NCI-H146 (cell line): ENCODE measurements at regions not wholly inside any gene's neighbourhood (a gene's known extent, or its start where the extent isn't known, plus 50 kb on each side); places are given as distances from the start of the nearest gene placed in this dataset.
A peak's percentile ranks its signal among the peaks of the same experiment; 100 is the strongest.

ENCODE experiments used
- DNase-seq: peaks from one replicate; lab custom pipeline; 2025; lab: John Stamatoyannopoulos, UW

GRCh38 chr10:78875932-78876331 lies 192.8 kb upstream of the ZMIZ1 start:
- no peak for DNase-seq

- DNase-seq: no peak
Measured at GRCh38 chr10:78876449-78876848, 192.3 kb upstream of the ZMIZ1 start.

- no peak for DNase-seq
Measured at GRCh38 chr10:78879621-78880020, 189.1 kb upstream of the ZMIZ1 start.

GRCh38 chr10:78886129-78886528 lies 182.6 kb upstream of the ZMIZ1 start:
- no peak for DNase-seq

- DNase-seq: no peak
Measured at GRCh38 chr10:78889536-78890063, 179.2 kb upstream of the ZMIZ1 start.

- no peak for DNase-seq
Measured at GRCh38 chr10:78890506-78890905, 178.3 kb upstream of the ZMIZ1 start.

- DNase-seq: no peak
Measured at GRCh38 chr10:78891741-78892140, 177.0 kb upstream of the ZMIZ1 start.

- peak; percentile 6 for DNase-seq
Measured at GRCh38 chr10:78892338-78893176, 176.2 kb upstream of the ZMIZ1 start.

- DNase-seq: no peak
Measured at GRCh38 chr10:78893217-78893616, 175.5 kb upstream of the ZMIZ1 start.

GRCh38 chr10:78894089-78894840 lies 174.5 kb upstream of the ZMIZ1 start:
- no peak for DNase-seq

GRCh38 chr10:78894841-78895195 lies 173.9 kb upstream of the ZMIZ1 start:
- peak; percentile 88 for DNase-seq

GRCh38 chr10:78895469-78895868 lies 173.3 kb upstream of the ZMIZ1 start:
- DNase-seq: no peak

GRCh38 chr10:78896159-78896928 lies 172.4 kb upstream of the ZMIZ1 start:
- peak; percentile 58 for DNase-seq

GRCh38 chr10:78898341-78899097 lies 170.2 kb upstream of the ZMIZ1 start:
- DNase-seq: no peak

GRCh38 chr10:78899098-78899754 lies 169.5 kb upstream of the ZMIZ1 start:
- DNase-seq: no peak

- no peak for DNase-seq
Measured at GRCh38 chr10:78899996-78900714, 168.6 kb upstream of the ZMIZ1 start.

GRCh38 chr10:78900715-78901430 lies 167.9 kb upstream of the ZMIZ1 start:
- DNase-seq: no peak

- no peak for DNase-seq
Measured at GRCh38 chr10:78901694-78902093, 167.1 kb upstream of the ZMIZ1 start.

GRCh38 chr10:78902815-78903214 lies 166.0 kb upstream of the ZMIZ1 start:
- DNase-seq: no peak
